IMR-90 (cell line): ENCODE measurements at regions not wholly inside any gene's neighbourhood (a gene's known extent, or its start where the extent isn't known, plus 50 kb on each side); places are given as distances from the start of the nearest gene placed in this dataset.

ENCODE experiments used
- ATAC-seq: fragments of 200-7000 bp; cut with Tn5 transposase; 2 replicates; pipeline ENCODE4 v1.9.1; 2020; ENCODE audit warnings: low read depth, mild to moderate bottlenecking, moderate library complexity
- BruUV-seq: library from RNA; stranded (reverse); fragments of 400-500 nt; replicated peaks from 2 replicates; lab custom pipeline; 2021; lab: Mats Ljungman, UMichigan
- CTCF ChIA-PET: fragments of 300-600 bp; formaldehyde crosslinking; extraction: SDS; loops from one replicate; lab custom pipeline; 2021; ENCODE audit warnings: antibody characterized with exemption; lab: Yijun Ruan, JAX
- POLR2A ChIA-PET: fragments of 300-600 bp; sonication (Branson Sonifier 250); formaldehyde crosslinking; loops from one replicate; lab custom pipeline; 2022; ENCODE audit warnings: antibody characterized with exemption; ENCODE audit not compliant: unreplicated experiment; lab: Charles Lee
- DNase-seq: peaks from one replicate; pipeline ENCODE4 v3.0.0; 2013
- H2AFZ ChIP-seq: replicated peaks from 2 replicates; pipeline ENCODE3; 2013; ENCODE audit warnings: low read length, mild to moderate bottlenecking; ENCODE audit not compliant: poor library complexity
- H2AK5ac ChIP-seq: 2 replicates; pipeline ENCODE4 v1.6.1; 2013; ENCODE audit warnings: low read depth, low read length, inconsistent platforms
- H2AK9ac ChIP-seq: replicated peaks from 2 replicates; pipeline ENCODE3; 2013; ENCODE audit warnings: mild to moderate bottlenecking, low read depth, low read length, moderate library complexity; ENCODE audit not compliant: poor library complexity
- H2BK120ac ChIP-seq: 2 replicates; pipeline ENCODE4 v1.6.1; 2013; ENCODE audit warnings: low read depth, low read length, inconsistent platforms
- H2BK15ac ChIP-seq: 3 replicates; pipeline ENCODE4 v1.6.1; 2013; ENCODE audit warnings: low read depth, low read length, inconsistent platforms
- H2BK20ac ChIP-seq: 2 replicates; pipeline ENCODE4 v1.6.1; 2013; ENCODE audit warnings: low read depth, mild to moderate bottlenecking, inconsistent platforms, low read length, moderate library complexity
- H2BK5ac ChIP-seq: 2 replicates; pipeline ENCODE4 v1.6.1; 2013; ENCODE audit warnings: mild to moderate bottlenecking, low read depth, low read length, inconsistent platforms; ENCODE audit not compliant: poor library complexity, severe bottlenecking
- H3K14ac ChIP-seq: replicated peaks from 2 replicates; pipeline ENCODE4 v1.6.1; 2013; ENCODE audit warnings: low read depth, low read length, inconsistent platforms
- H3K18ac ChIP-seq: 2 replicates; pipeline ENCODE4 v1.6.1; 2013; ENCODE audit warnings: low read depth, low read length, control low read depth
- H3K23ac ChIP-seq: 2 replicates; pipeline ENCODE4 v1.6.1; 2013; ENCODE audit warnings: low read depth, low read length, inconsistent platforms
- H3K27ac ChIP-seq: 2 replicates; pipeline ENCODE4 v1.5.1; 2013; ENCODE audit warnings: mild to moderate bottlenecking, control low read depth, low read length; ENCODE audit not compliant: insufficient read depth
- H3K27me3 ChIP-seq: 2 replicates; pipeline ENCODE4 v1.6.1; 2013; ENCODE audit warnings: low read length; ENCODE audit not compliant: control insufficient read depth, insufficient read depth
- H3K36me3 ChIP-seq: 2 replicates; pipeline ENCODE4 v1.6.1; 2013; ENCODE audit warnings: low read length, mixed read lengths; ENCODE audit not compliant: control insufficient read depth, insufficient read depth
- H3K4ac ChIP-seq: 2 replicates; pipeline ENCODE4 v1.6.1; 2013; ENCODE audit warnings: low read depth, low read length, inconsistent platforms
- H3K4me1 ChIP-seq: 2 replicates; pipeline ENCODE4 v1.6.1; 2013; ENCODE audit warnings: low read length, mixed read lengths; ENCODE audit not compliant: control insufficient read depth, insufficient read depth
- H3K4me2 ChIP-seq: 2 replicates; pipeline ENCODE4 v1.6.1; 2013; ENCODE audit warnings: low read depth, mild to moderate bottlenecking, control low read depth, low read length, moderate library complexity
- H3K4me3 ChIP-seq: 2 replicates; pipeline ENCODE4 v1.5.1; 2013; ENCODE audit warnings: low read depth, mild to moderate bottlenecking, control low read depth, low read length, moderate library complexity; ENCODE audit not compliant: insufficient read depth
- H3K56ac ChIP-seq: 2 replicates; pipeline ENCODE4 v1.6.1; 2013; ENCODE audit warnings: low read length, inconsistent platforms; ENCODE audit not compliant: insufficient read depth; ENCODE audit errors: extremely low read depth
- H3K79me1 ChIP-seq, 2 experiments: 2 replicates each; pipeline ENCODE4 v1.6.1; 2013; ENCODE audit warnings: low read length in 2 of 2, inconsistent platforms in 1 of 2, low read depth in 1 of 2
- H3K9ac ChIP-seq: 2 replicates; pipeline ENCODE4 v1.6.1; 2013; ENCODE audit warnings: low read depth, low read length, control low read depth
- H3K9me1 ChIP-seq: 2 replicates; pipeline ENCODE4 v1.6.1; 2013; ENCODE audit warnings: low read length, inconsistent platforms; ENCODE audit not compliant: insufficient read depth
- H3K9me3 ChIP-seq: 2 replicates; pipeline ENCODE4 v1.6.1; 2013; ENCODE audit warnings: low read length; ENCODE audit not compliant: control insufficient read depth, insufficient read depth
- H4K20me1 ChIP-seq: 2 replicates; pipeline ENCODE4 v1.6.1; 2013; ENCODE audit warnings: low read length, inconsistent platforms; ENCODE audit not compliant: insufficient read depth
- H4K5ac ChIP-seq: 2 replicates; pipeline ENCODE4 v1.6.1; 2013; ENCODE audit warnings: mild to moderate bottlenecking, low read depth, low read length, control low read depth
- H4K8ac ChIP-seq, 2 experiments: 2 replicates each; pipeline ENCODE4 v1.6.1; 2013; ENCODE audit warnings: low read depth in 2 of 2, low read length in 2 of 2, control low read depth in 1 of 2, inconsistent platforms in 1 of 2
- H4K91ac ChIP-seq: 2 replicates; pipeline ENCODE4 v1.6.1; 2013; ENCODE audit warnings: low read depth, low read length, inconsistent platforms; ENCODE audit not compliant: insufficient read depth
- BHLHE40 ChIP-seq: fragments of 150-350 bp; IDR thresholded peaks from 2 replicates; pipeline ENCODE4 v1.6.1; 2016; ENCODE audit warnings: mild to moderate bottlenecking, low read depth, low read length
- CEBPB ChIP-seq: IDR thresholded peaks from 2 replicates; pipeline ENCODE4 v1.6.1; 2012; ENCODE audit warnings: low read depth, low read length, improper control_type of control experiment
- CHD1 ChIP-seq: IDR thresholded peaks from 2 replicates; pipeline ENCODE4 v1.6.1; 2012; ENCODE audit warnings: low read depth, low read length, improper control_type of control experiment
- CTCF ChIP-seq: conservative IDR thresholded peaks from 2 replicates; pipeline ENCODE4 v1.5.1; 2012; ENCODE audit warnings: mild to moderate bottlenecking, low read depth, low read length, improper control_type of control experiment
- ELK1 ChIP-seq: fragments of 150-350 bp; IDR thresholded peaks from 2 replicates; pipeline ENCODE4 v1.6.1; 2016; ENCODE audit warnings: low read depth, mild to moderate bottlenecking, low read length, moderate library complexity, borderline replicate concordance
- FOS ChIP-seq: fragments of 150-350 bp; IDR thresholded peaks from 2 replicates; pipeline ENCODE4 v1.6.1; 2016; ENCODE audit warnings: low read depth, low read length
- MAFK ChIP-seq: IDR thresholded peaks from 2 replicates; pipeline ENCODE4 v1.6.1; 2012; ENCODE audit warnings: low read depth, low read length, improper control_type of control experiment
- MAZ ChIP-seq: IDR thresholded peaks from 2 replicates; pipeline ENCODE4 v1.6.1; 2012; ENCODE audit warnings: low read depth, mild to moderate bottlenecking, low read length, improper control_type of control experiment, moderate library complexity, borderline replicate concordance
- MXI1 ChIP-seq: IDR thresholded peaks from 2 replicates; pipeline ENCODE4 v1.6.1; 2012; ENCODE audit warnings: low read depth, mild to moderate bottlenecking, low read length, moderate library complexity, borderline replicate concordance
- NFE2L2 ChIP-seq: fragments of 150-350 bp; IDR thresholded peaks from 2 replicates; pipeline ENCODE4 v1.6.1; 2016; ENCODE audit warnings: low read depth, mild to moderate bottlenecking, low read length
- POLR2A ChIP-seq: IDR thresholded peaks from 2 replicates; pipeline ENCODE4 v1.6.1; 2012; ENCODE audit warnings: mild to moderate bottlenecking, low read depth, low read length
- RAD21 ChIP-seq: IDR thresholded peaks from 2 replicates; pipeline ENCODE4 v1.6.1; 2012; ENCODE audit warnings: low read length, improper control_type of control experiment
- RCOR1 ChIP-seq: IDR thresholded peaks from 2 replicates; pipeline ENCODE4 v1.6.1; 2012; ENCODE audit warnings: mild to moderate bottlenecking, low read length, improper control_type of control experiment; ENCODE audit not compliant: insufficient replicate concordance
- RFX5 ChIP-seq: IDR thresholded peaks from 2 replicates; pipeline ENCODE4 v1.8.0; 2012; ENCODE audit warnings: low read depth, mild to moderate bottlenecking, low read length, moderate library complexity
- SMC3 ChIP-seq: fragments of 150-350 bp; IDR thresholded peaks from 2 replicates; pipeline ENCODE4 v1.6.1; 2016; ENCODE audit warnings: low read depth, mild to moderate bottlenecking, antibody characterized with exemption, low read length, moderate library complexity
- USF2 ChIP-seq: fragments of 150-350 bp; IDR thresholded peaks from 2 replicates; pipeline ENCODE4 v1.6.1; 2017; ENCODE audit warnings: mild to moderate bottlenecking, antibody characterized with exemption, low read length, low read depth
- WGBS, 2 experiments: methylation state at CpG; one replicate each; pipeline versions ENCODE4 v1.1.5 to v1.1.7; 2013; ENCODE audit warnings: missing lambda C conversion rate in 2 of 2; ENCODE audit not compliant: insufficient read length in 1 of 2; ENCODE audit errors: extremely low coverage in 2 of 2; 5-methylcytosine and 5-hydroxymethylcytosine counted together
- dilution Hi-C: fragments of 300-500 bp; cut with HindIII; formaldehyde crosslinking; loops from one replicate; pipeline ENCODE4 v1.14.3; 2018; ENCODE audit warnings: low sequenced_read_pairs; ENCODE audit not compliant: unreplicated experiment
- in situ Hi-C: fragments of 300-500 bp; cut with MboI; formaldehyde crosslinking; loops from 3 replicates; pipeline ENCODE4 v1.14.3; 2019; ENCODE audit warnings: low sequenced_read_pairs, inconsistent platforms, mixed read lengths
- intact Hi-C: fragments of 100-400 bp; cut with micrococcal nuclease; formaldehyde crosslinking; loops from 2 replicates; pipeline ENCODE4 v1.10.0; 2022

GRCh38 chr15:72916897-72917296 is 133.3 kb upstream of the ADPGK start:
- intact Hi-C loops (no loop called here), dilution Hi-C loops (no loop called here), in situ Hi-C loops (no loop called here)
- Histone ChIP-seq H3K9me3 (no peaks in the 10 kb centered on the region), H2BK15ac (no peak overlapping the region; the same call in 2 of the 3 replicates), H3K4ac (no peak overlapping the region), H4K8ac (no peak overlapping the region), H3K27me3 (peaks cover 6% of the 10 kb centered on the region), H2BK5ac (no peak overlapping the region), H3K36me3 (no peaks in the 10 kb centered on the region), H3K23ac (no peak overlapping the region), H3K4me1 (peaks cover 1% of the 10 kb centered on the region), H2AFZ (no peak overlapping the region), H2BK120ac (no peak overlapping the region), H3K9ac (no peak overlapping the region), H3K14ac (no peak overlapping the region), H2AK5ac (no peak overlapping the region), H2BK20ac (no peak overlapping the region), H3K4me2 (no peak overlapping the region), H3K79me1 (no peaks in the 10 kb centered on the region), H4K20me1 (no peaks in the 10 kb centered on the region), H3K56ac (no peak overlapping the region), H4K5ac (no peak overlapping the region), H2AK9ac (no peak overlapping the region), H3K27ac (no peak overlapping the region), H4K91ac (no peak overlapping the region), H3K9me1 (peaks cover 4% of the 10 kb centered on the region), H3K18ac (no peak overlapping the region), H3K4me3 (no peak overlapping the region)
- DNase-seq: no peak
- no TSS peak for BruUV-seq
- ATAC-seq: no peak
- no CpG with 5 or more reads among the region's 2 CpGs for WGBS, 2 experiments
- TF ChIP-seq MAZ: no peak
- no peak for TF ChIP-seq RFX5
- no peak for TF ChIP-seq RCOR1
- TF ChIP-seq NFE2L2: no peak
- no peak for TF ChIP-seq MXI1
- TF ChIP-seq CTCF: no peak
- no peak for TF ChIP-seq CHD1
- no peak for TF ChIP-seq RAD21
- TF ChIP-seq ELK1: no peak
- TF ChIP-seq BHLHE40: no peak
- TF ChIP-seq MAFK: no peak
- TF ChIP-seq POLR2A: no peak
- TF ChIP-seq FOS: no peak
- no peak for TF ChIP-seq USF2
- TF ChIP-seq SMC3: no peak
- no peak for TF ChIP-seq CEBPB
- ChIA-PET CTCF (interaction anchor here (0.5 to 0.6 kb wide), 2 partner anchors 15 to 150 kb away, joined by 3 to 5 read pairs; no protein-coding TSS in a partner anchor), POLR2A (no interaction called here)
